OCI-LY1 (cell line): ENCODE measurements at regions not wholly inside any gene's neighbourhood (a gene's known extent, or its start where the extent isn't known, plus 50 kb on each side); places are given as distances from the start of the nearest gene placed in this dataset.

Source experiments
- H2AFZ ChIP-seq: fragments of 200-600 bp; sonication (generic), shearing (Covaris generic); 2 replicates; pipeline ENCODE4 v1.6.0; 2014; ENCODE audit warnings: antibody characterized with exemption, mild to moderate bottlenecking, low read length
- H3F3A ChIP-seq: fragments of 200-600 bp; sonication (generic), shearing (Covaris generic); 2 replicates; pipeline ENCODE4 v1.6.0; 2014; ENCODE audit warnings: mild to moderate bottlenecking, antibody characterized with exemption, low read length, moderate library complexity; ENCODE audit not compliant: insufficient read depth
- H3K27ac ChIP-seq: fragments of 200-600 bp; sonication (generic); 2 replicates; pipeline ENCODE4 v1.5.1; 2014; ENCODE audit warnings: low read length, mixed run types, mild to moderate bottlenecking, low read depth; ENCODE audit not compliant: poor library complexity, severe bottlenecking
- H3K27me3 ChIP-seq: fragments of 200-600 bp; sonication (generic); 2 replicates; pipeline ENCODE4 v1.6.0; 2014; ENCODE audit warnings: antibody characterized with exemption, mild to moderate bottlenecking, low read length, moderate library complexity; ENCODE audit not compliant: insufficient read depth
- H3K36me3 ChIP-seq: fragments of 200-600 bp; sonication (generic); 2 replicates; pipeline ENCODE4 v1.6.1; 2014; ENCODE audit warnings: mild to moderate bottlenecking, antibody characterized with exemption, low read length, moderate library complexity, mixed read lengths; ENCODE audit not compliant: insufficient read depth
- H3K4me1 ChIP-seq: fragments of 200-600 bp; sonication (generic); 2 replicates; pipeline ENCODE4 v1.5.1; 2014; ENCODE audit warnings: mild to moderate bottlenecking, low read length, moderate library complexity; ENCODE audit not compliant: insufficient read depth, severe bottlenecking
- H3K4me2 ChIP-seq: fragments of 200-600 bp; sonication (generic), shearing (Covaris generic); 2 replicates; pipeline ENCODE4 v1.6.1; 2014; ENCODE audit warnings: low read length
- H3K4me3 ChIP-seq: fragments of 200-600 bp; sonication (generic); 2 replicates; pipeline ENCODE4 v1.5.1; 2014; ENCODE audit warnings: low read length, low read depth, mild to moderate bottlenecking, mixed read lengths; ENCODE audit not compliant: poor library complexity, severe bottlenecking
- H3K79me2 ChIP-seq: fragments of 200-600 bp; shearing (Covaris generic); 2 replicates; pipeline ENCODE4 v1.6.1; 2016; ENCODE audit warnings: mixed run types, low read length, mixed read lengths; ENCODE audit not compliant: insufficient read depth
- H3K9ac ChIP-seq: fragments of 200-600 bp; sonication (generic), shearing (Covaris generic); 2 replicates; pipeline ENCODE4 v1.6.1; 2014; ENCODE audit warnings: mild to moderate bottlenecking, low read length, mixed read lengths
- H3K9me2 ChIP-seq: fragments of 200-600 bp; sonication (generic), shearing (Covaris generic); 2 replicates; pipeline ENCODE4 v1.6.1; 2014; ENCODE audit warnings: low read depth, mild to moderate bottlenecking, low read length, mixed read lengths
- H3K9me3 ChIP-seq: fragments of 200-600 bp; shearing (Covaris generic); 2 replicates; pipeline ENCODE4 v1.6.1; 2014; ENCODE audit warnings: low read length, mixed read lengths
- H4K20me1 ChIP-seq: fragments of 200-600 bp; sonication (generic), shearing (Covaris generic); 2 replicates; pipeline ENCODE4 v1.6.0; 2016; ENCODE audit warnings: mild to moderate bottlenecking, low read length; ENCODE audit not compliant: insufficient read depth
- EZH2 ChIP-seq: fragments of 200-600 bp; sonication (generic), shearing (Covaris generic); IDR thresholded peaks from 2 replicates; pipeline ENCODE4 v1.8.0; 2017; ENCODE audit warnings: borderline replicate concordance, mixed run types, mild to moderate bottlenecking, antibody characterized with exemption, low read length, moderate library complexity, mixed read lengths
- TF ChIP-seq, protein P1 (sequence below): fragments of 200-600 bp; sonication (generic), shearing (Covaris generic); IDR thresholded peaks from 2 replicates; pipeline ENCODE4 v1.5.1; 2017; ENCODE audit warnings: mild to moderate bottlenecking, antibody characterized with exemption, low read length, moderate library complexity, mixed read lengths

DNA sequence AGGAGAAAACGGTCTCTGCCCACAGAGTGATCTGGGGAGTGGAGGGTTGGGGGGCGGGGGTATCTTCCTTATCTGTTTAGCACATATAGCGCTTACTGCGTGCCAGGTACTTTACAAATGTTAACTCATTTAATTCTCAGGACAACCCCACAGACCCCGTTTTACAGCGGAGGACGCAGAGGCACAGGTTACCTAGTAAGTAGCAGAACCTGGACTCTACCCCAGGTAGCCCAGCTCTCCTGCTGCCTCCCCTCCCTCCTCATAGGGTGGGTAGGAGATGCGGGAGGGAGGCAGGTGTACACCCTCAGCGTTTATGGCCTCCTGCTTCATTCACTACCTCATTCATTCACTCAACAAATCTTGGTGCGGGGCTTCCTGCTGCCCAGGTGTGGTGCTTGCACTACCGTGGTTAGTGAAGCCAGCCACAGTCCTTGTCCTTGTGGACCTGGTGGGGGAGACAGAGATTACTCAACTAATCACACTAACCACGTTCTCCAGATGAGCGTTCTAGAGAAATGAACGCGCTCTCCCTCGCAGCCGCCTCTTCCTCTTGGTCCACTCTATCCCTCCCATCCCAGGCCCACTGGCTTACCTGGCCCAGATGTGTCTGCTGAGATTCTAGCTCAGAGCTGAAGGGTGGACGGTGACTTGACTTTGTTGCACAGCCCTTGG is 102.0 kb downstream of the IER5 start:
- no peak overlapping the region for H3K4me3 ChIP-seq
- H3K4me1 ChIP-seq = no peaks in the 10 kb centered on the region
- H3F3A ChIP-seq = no peaks in the 10 kb centered on the region
- no peaks in the 10 kb centered on the region for H3K79me2 ChIP-seq
- no peaks in the 10 kb centered on the region for H3K36me3 ChIP-seq
- no peaks in the 10 kb centered on the region for H4K20me1 ChIP-seq
- no peak overlapping the region for H2AFZ ChIP-seq
- no peak overlapping the region for H3K9ac ChIP-seq
- no peak overlapping the region for H3K4me2 ChIP-seq
- H3K27me3 ChIP-seq = no peaks in the 10 kb centered on the region; the same call in 1 of the 2 replicates
- H3K27ac ChIP-seq = no peak overlapping the region
- H3K9me3 ChIP-seq = no peaks in the 10 kb centered on the region
- TF ChIP-seq, protein P1, sequence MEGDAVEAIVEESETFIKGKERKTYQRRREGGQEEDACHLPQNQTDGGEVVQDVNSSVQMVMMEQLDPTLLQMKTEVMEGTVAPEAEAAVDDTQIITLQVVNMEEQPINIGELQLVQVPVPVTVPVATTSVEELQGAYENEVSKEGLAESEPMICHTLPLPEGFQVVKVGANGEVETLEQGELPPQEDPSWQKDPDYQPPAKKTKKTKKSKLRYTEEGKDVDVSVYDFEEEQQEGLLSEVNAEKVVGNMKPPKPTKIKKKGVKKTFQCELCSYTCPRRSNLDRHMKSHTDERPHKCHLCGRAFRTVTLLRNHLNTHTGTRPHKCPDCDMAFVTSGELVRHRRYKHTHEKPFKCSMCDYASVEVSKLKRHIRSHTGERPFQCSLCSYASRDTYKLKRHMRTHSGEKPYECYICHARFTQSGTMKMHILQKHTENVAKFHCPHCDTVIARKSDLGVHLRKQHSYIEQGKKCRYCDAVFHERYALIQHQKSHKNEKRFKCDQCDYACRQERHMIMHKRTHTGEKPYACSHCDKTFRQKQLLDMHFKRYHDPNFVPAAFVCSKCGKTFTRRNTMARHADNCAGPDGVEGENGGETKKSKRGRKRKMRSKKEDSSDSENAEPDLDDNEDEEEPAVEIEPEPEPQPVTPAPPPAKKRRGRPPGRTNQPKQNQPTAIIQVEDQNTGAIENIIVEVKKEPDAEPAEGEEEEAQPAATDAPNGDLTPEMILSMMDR = no peak
- no peak for TF ChIP-seq EZH2
- no peaks in the 10 kb centered on the region for H3K9me2 ChIP-seq

DNA sequence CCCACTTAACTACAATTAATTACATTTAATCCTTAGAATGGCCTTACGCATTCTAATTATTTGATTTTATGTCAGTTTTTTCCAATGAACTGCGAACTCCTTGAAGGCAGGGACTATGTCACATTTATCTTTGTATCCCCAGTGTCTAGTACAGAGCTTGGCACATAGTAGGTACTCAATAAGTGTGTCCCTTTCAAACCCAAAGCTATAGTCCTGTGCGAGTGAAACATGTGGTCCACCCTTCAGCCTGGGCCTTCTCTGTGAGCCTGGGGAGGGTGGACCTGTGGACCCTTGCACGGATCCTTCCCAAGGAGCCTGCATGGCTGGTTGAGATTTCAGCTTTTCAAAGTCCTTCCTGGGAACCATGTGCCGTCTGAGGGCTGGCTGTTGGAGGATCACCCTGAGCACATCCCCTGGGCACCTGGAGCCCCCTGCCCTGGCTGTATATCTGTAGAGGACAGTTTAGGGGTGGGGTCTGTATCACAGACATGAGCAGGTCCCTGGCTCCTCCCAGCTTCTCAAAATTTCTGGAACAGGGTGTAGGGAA is 103.1 kb downstream of the IER5 start:
- Histone ChIP-seq H2AFZ (no peak overlapping the region), H3K36me3 (no peaks in the 10 kb centered on the region), H3K27me3 (no peaks in the 10 kb centered on the region; the same call in 1 of the 2 replicates), H3K27ac (no peak overlapping the region), H3K9me2 (no peaks in the 10 kb centered on the region), H3K4me2 (no peak overlapping the region), H3F3A (no peaks in the 10 kb centered on the region), H4K20me1 (no peaks in the 10 kb centered on the region), H3K9ac (no peak overlapping the region), H3K9me3 (no peaks in the 10 kb centered on the region), H3K4me1 (no peaks in the 10 kb centered on the region), H3K4me3 (no peak overlapping the region), H3K79me2 (no peaks in the 10 kb centered on the region)
- no peak for TF ChIP-seq EZH2
- TF ChIP-seq, protein P1 = no peak

DNA sequence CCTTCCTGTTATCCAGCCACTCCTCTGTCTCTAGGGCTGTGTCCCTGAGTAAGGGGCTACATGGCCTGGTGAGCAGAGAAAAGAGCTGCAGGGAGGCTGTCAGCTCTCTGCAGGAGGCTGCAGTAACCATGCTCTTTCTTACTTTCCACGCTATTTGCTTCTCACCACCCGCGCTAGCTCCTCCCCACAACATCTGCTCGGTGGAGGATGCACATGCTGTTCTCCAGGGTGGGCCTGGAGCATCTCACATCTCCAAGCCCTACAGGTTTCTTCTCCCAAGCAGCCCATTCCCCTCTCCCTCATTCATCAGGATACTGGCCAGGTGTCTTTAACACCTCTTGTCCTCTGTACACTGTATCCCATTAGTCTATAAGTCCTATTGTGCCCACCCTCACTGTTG is 103.8 kb downstream of the IER5 start:
- Histone ChIP-seq H3K4me1 (no peaks in the 10 kb centered on the region), H3K79me2 (no peaks in the 10 kb centered on the region), H3K27ac (no peak overlapping the region), H3K27me3 (no peaks in the 10 kb centered on the region; the same call in 1 of the 2 replicates), H3K36me3 (no peaks in the 10 kb centered on the region), H4K20me1 (no peaks in the 10 kb centered on the region), H3K4me3 (no peak overlapping the region), H3F3A (no peaks in the 10 kb centered on the region), H3K9me2 (no peaks in the 10 kb centered on the region), H3K9ac (no peak overlapping the region), H3K4me2 (no peak overlapping the region), H2AFZ (no peak overlapping the region), H3K9me3 (no peaks in the 10 kb centered on the region)
- TF ChIP-seq EZH2 = no peak
- TF ChIP-seq, protein P1 = no peak
